ENCODE measurements at regions not wholly inside any gene's neighbourhood (a gene's known extent, or its start where the extent isn't known, plus 50 kb on each side); places are given as distances from the start of the nearest gene placed in this dataset.

DNA sequence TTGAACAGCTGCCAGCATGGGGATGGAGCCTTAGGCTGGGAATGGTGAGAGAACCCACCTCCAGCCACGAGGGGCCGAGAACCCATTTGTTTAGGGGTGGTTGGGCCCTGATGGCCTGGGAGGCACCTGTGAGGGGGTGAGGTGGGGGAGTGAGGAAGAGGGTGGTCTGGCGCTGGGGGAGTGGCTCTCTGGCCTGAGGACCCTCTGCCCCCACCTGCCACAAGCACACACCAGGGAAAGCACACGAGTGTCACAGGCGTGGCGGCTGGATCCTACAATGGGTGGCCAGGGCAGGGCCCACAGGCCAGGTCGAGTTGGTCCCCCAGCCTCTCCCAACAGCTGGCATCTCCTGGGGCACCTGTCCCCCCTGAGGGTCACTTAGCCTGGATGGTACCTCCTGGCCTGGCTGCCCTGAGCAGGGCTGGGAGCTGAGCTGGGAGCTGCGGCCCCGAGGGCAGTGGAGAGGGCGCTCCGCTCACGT is 340.5 kb downstream of the TMEM121 start:
- Histone ChIP-seq H3K9me2 (replicated peaks; ENCODE audit: control insufficient read depth, low read length) (no peaks in the 10 kb centered on the region), H3K4me3 (ENCODE audit: low read length) (no peak overlapping the region), H3K9me3 (ENCODE audit: control insufficient read depth, insufficient read depth, low read length) (no peaks in the 10 kb centered on the region), H3F3A (ENCODE audit: control insufficient read depth, insufficient read depth) (peaks cover 11% of the 10 kb centered on the region), H3K79me2 (ENCODE audit: control insufficient read depth, low read length) (peaks cover 15% of the 10 kb centered on the region), H4K20me1 (ENCODE audit: control insufficient read depth, insufficient read depth, low read depth, low read length) (no peaks in the 10 kb centered on the region), H3K27me3 (ENCODE audit: control insufficient read depth, low read length) (no peaks in the 10 kb centered on the region), H3K4me1 (ENCODE audit: control insufficient read depth, low read length) (peaks cover 11% of the 10 kb centered on the region), H3K27ac (ENCODE audit: low read depth, low read length) (no peak overlapping the region), H3K36me3 (ENCODE audit: control insufficient read depth, low read length) (peaks cover 16% of the 10 kb centered on the region), H3K4me2 (ENCODE audit: low read length) (no peak overlapping the region)
- TF ChIP-seq CTCF (IDR thresholded peaks at IDR 0.05; ENCODE audit: low read depth, low read length, poor library complexity, severe bottlenecking) (no peak), EZH2phosphoT487 (IDR thresholded peaks at IDR 0.05; ENCODE audit: borderline replicate concordance, low read length) (no peak)

DNA sequence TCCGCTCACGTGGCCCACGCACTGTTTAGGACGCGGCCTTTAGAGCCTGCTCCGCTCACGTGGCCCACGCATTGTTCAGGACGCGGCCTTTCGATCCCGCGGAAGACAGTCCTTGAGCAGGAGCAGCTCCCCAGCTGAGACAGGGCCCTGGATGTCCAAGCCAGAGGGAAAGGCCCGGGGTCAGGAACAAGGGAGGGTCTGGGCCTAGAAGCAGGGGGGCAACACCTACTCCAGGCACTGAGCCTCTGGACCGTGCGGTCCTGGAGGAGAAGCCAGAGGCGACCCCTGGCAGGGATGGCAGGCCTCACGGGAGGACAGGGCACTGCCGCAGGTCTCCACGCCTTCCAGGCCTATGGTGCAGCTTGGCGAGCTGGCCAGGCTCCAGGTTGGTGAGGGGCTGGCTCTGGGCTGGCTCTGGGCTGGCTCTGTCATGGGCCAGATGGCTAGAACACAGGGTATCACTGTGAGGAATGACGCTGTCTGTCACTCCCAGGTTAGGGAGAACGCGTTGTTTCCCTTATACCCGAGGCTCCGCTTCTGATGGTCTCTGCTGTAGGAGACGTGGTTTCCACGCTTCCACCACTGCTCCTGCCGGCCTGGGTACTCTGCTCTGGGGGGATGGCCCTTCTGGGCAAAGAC is 341.7 kb downstream of the TMEM121 start:
- Histone ChIP-seq H3K27ac (ENCODE audit: low read depth, low read length) (no peak overlapping the region), H3K36me3 (ENCODE audit: control insufficient read depth, low read length) (peaks cover 5% of the 10 kb centered on the region), H3K4me3 (ENCODE audit: low read length) (no peak overlapping the region), H3K4me2 (ENCODE audit: low read length) (no peak overlapping the region), H3K9me3 (ENCODE audit: control insufficient read depth, insufficient read depth, low read length) (no peaks in the 10 kb centered on the region), H3K79me2 (ENCODE audit: control insufficient read depth, low read length) (peaks cover 4% of the 10 kb centered on the region), H3F3A (ENCODE audit: control insufficient read depth, insufficient read depth) (peaks cover under 1% of the 10 kb centered on the region), H3K27me3 (ENCODE audit: control insufficient read depth, low read length) (no peaks in the 10 kb centered on the region), H3K9me2 (replicated peaks; ENCODE audit: control insufficient read depth, low read length) (no peaks in the 10 kb centered on the region), H4K20me1 (ENCODE audit: control insufficient read depth, insufficient read depth, low read depth, low read length) (no peaks in the 10 kb centered on the region), H3K4me1 (ENCODE audit: control insufficient read depth, low read length) (peaks cover 1% of the 10 kb centered on the region)
- TF ChIP-seq EZH2phosphoT487 (IDR thresholded peaks at IDR 0.05; ENCODE audit: borderline replicate concordance, low read length) (no peak), CTCF (IDR thresholded peaks at IDR 0.05; ENCODE audit: low read depth, low read length, poor library complexity, severe bottlenecking) (no peak)

- Histone ChIP-seq H3K36me3 (ENCODE audit: control insufficient read depth, low read length) (no peaks in the 10 kb centered on the region), H3K27me3 (ENCODE audit: control insufficient read depth, low read length) (no peaks in the 10 kb centered on the region), H4K20me1 (ENCODE audit: control insufficient read depth, insufficient read depth, low read depth, low read length) (no peaks in the 10 kb centered on the region), H3K4me2 (ENCODE audit: low read length) (no peak overlapping the region), H3K9me2 (replicated peaks; ENCODE audit: control insufficient read depth, low read length) (no peaks in the 10 kb centered on the region), H3K4me1 (ENCODE audit: control insufficient read depth, low read length) (no peaks in the 10 kb centered on the region), H3K27ac (ENCODE audit: low read depth, low read length) (no peak overlapping the region), H3K9me3 (ENCODE audit: control insufficient read depth, insufficient read depth, low read length) (no peaks in the 10 kb centered on the region), H3K79me2 (ENCODE audit: control insufficient read depth, low read length) (no peaks in the 10 kb centered on the region), H3K4me3 (ENCODE audit: low read length) (no peak overlapping the region), H3F3A (ENCODE audit: control insufficient read depth, insufficient read depth) (no peaks in the 10 kb centered on the region)
- TF ChIP-seq CTCF (IDR thresholded peaks at IDR 0.05; ENCODE audit: low read depth, low read length, poor library complexity, severe bottlenecking) (no peak), EZH2phosphoT487 (IDR thresholded peaks at IDR 0.05; ENCODE audit: borderline replicate concordance, low read length) (no peak)
Measured at GRCh38 chr14:105871590-105871989, 345.2 kb downstream of the TMEM121 start.

Data from DOHH2 (cell line).